BLaER1 treated with 17β-estradiol and CSF1 and Interleukin-3, amounts not matched to agents 10 nM and 100 nM (cell line): ENCODE measurements at regions not wholly inside any gene's neighbourhood (a gene's known extent, or its start where the extent isn't known, plus 50 kb on each side); places are given as distances from the start of the nearest gene placed in this dataset.

ENCODE experiments used
- H3K27ac ChIP-seq, 11 experiments: shearing (Covaris generic); formaldehyde crosslinking; 2 replicates each; pipeline ENCODE4 v1.8.1; 2022
- H3K27me3 ChIP-seq, 11 experiments: shearing (Covaris generic); formaldehyde crosslinking; 2 replicates each; pipeline ENCODE4 v1.8.1; 2022
- H3K36me3 ChIP-seq, 11 experiments: shearing (Covaris generic); formaldehyde crosslinking; 2 replicates each; pipeline ENCODE4 v1.8.1; 2022
- H3K4me1 ChIP-seq, 10 experiments: shearing (Covaris generic); formaldehyde crosslinking; 2 replicates each; pipeline ENCODE4 v1.8.1; 2022
- H3K4me2 ChIP-seq, 11 experiments: shearing (Covaris generic); formaldehyde crosslinking; 2 replicates each; pipeline ENCODE4 v1.8.1; 2022
- H3K4me3 ChIP-seq, 10 experiments: shearing (Covaris generic); formaldehyde crosslinking; 2 replicates each; pipeline ENCODE4 v1.8.1; 2022
- H3K9ac ChIP-seq, 11 experiments: shearing (Covaris generic); formaldehyde crosslinking; 2 replicates each; pipeline ENCODE4 v1.8.1; 2022
- H3K9me3 ChIP-seq, 11 experiments: shearing (Covaris generic); formaldehyde crosslinking; replicated peaks in 1 of 11; 2 replicates each; pipeline ENCODE4 v1.8.1; 2022
- H4K20me1 ChIP-seq, 11 experiments: shearing (Covaris generic); formaldehyde crosslinking; 2 replicates each; pipeline ENCODE4 v1.8.1; 2022
- Cebpa-rat ChIP-seq, 11 experiments: shearing (Covaris generic); IDR thresholded peaks; 2 replicates each; pipeline ENCODE4 v1.8.1; 2022

DNA sequence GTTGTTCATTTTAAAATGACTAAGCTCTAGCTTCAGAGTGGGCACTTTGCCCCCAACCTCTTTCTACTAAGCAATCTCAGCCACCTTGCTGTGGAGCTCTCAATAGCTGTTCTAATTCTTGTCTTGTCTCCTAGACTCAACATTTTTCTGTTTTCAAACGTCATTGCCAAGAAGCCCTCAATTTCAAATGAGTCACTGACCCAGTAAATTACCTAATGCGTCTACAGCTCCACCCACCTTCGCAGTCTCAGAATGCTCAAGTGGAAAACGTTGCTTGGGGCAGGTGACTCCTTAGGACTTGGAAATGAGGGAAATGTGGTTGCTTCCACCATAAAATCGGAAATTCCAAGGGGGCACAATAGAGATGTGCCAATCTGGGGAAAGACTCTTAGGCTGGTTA lies 59.0 kb downstream of the ING2 start:
- no peaks in the 10 kb centered on the region for H3K36me3 ChIP-seq
- H3K27ac ChIP-seq = no peak overlapping the region
- no peaks in the 10 kb centered on the region for H3K4me1 ChIP-seq
- H3K4me3 ChIP-seq = no peak overlapping the region
- H4K20me1 ChIP-seq = no peaks in the 10 kb centered on the region
- no peak overlapping the region for H3K4me2 ChIP-seq
- no peaks in the 10 kb centered on the region for H3K9me3 ChIP-seq
- no peaks in the 10 kb centered on the region for H3K27me3 ChIP-seq
- no peak for TF ChIP-seq Cebpa-rat (IDR thresholded peaks at IDR 0.05)
- H3K9ac ChIP-seq = no peak overlapping the region

DNA sequence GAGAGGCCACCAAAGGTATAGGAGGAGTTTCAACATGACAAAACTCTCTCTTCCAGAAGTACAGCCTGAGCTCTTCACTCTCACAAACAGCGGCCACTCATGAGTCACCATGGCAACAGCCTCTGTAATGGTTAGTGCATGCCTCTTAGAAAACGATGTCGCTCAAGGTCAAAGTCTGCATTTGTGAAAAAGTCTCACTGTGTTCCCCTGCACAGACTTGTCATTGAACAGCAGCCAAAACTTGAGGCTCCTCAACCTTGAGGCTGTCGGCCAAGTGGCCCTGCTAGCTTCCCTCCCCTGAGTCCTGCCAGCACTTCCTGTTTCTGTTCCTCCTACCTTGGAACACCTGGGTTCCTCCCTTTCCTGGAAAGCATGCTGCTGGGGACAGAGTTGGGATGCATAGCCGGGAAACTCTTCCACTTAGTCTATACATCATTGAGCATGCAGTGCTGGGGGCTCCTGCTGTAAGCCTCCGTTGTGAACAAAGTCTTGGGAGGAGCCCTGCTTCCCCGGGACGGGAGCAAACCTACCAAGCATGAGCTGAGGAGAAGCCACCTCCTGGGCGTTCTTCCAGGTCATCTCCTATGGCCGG lies 66.6 kb downstream of the ING2 start:
- Histone ChIP-seq H4K20me1 (no peaks in the 10 kb centered on the region), H3K4me2 (0 out of 22 replicates have a peak overlapping the region, but pooled peaks of 1 of the 11 experiments have one; percentile 3), H3K4me3 (no peak overlapping the region), H3K4me1 (peaks cover 0 to 5% (median 0%) of the 10 kb centered on the region in 10 experiments; a peak in 3 of 20 replicates), H3K9ac (no peak overlapping the region), H3K27ac (no peak overlapping the region), H3K9me3 (no peaks in the 10 kb centered on the region), H3K27me3 (no peaks in the 10 kb centered on the region), H3K36me3 (no peaks in the 10 kb centered on the region)
- TF ChIP-seq Cebpa-rat (IDR thresholded peaks at IDR 0.05) = no peak

DNA sequence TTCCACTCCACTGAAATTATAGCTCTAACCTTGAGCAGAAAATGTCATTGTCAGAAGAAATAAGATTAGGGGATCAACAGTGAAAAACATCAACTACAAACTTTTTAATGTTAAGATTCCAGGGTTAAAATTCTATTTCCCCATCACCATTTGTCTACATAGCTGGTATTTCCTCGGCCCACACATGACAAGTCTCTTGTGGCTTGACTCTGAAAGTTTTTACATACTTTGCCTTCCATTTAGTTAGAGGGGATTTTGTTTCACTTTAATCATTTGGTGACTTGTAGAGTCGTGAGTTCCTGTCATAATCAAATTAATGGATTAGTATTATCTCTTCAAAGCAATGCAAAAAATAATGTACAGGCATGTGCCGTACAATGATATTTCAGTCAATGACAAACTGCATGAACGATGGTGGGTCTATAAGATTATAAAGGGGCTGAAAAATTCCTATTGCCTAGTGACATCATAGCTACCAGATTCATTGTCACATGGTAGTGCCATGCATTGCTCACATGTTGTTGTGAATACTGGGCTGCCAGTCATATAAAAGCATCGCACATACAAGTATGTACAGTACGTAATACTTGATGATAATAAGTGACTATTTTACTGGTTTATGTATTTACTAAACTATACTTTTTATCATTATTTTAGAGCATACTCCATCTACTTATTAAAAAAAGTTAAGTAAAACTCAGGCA lies 72.0 kb downstream of the ING2 start:
- H4K20me1 ChIP-seq = no peaks in the 10 kb centered on the region
- no peak overlapping the region for H3K9ac ChIP-seq
- no peaks in the 10 kb centered on the region for H3K36me3 ChIP-seq
- no peak overlapping the region for H3K27ac ChIP-seq
- no peak for TF ChIP-seq Cebpa-rat (IDR thresholded peaks at IDR 0.05)
- peaks cover 0 to 13% (median 4%) of the 10 kb centered on the region in 11 experiments; a peak in 8 of 22 replicates for H3K9me3 ChIP-seq
- H3K4me1 ChIP-seq = no peaks in the 10 kb centered on the region
- H3K4me3 ChIP-seq = no peak overlapping the region
- H3K4me2 ChIP-seq = no peak overlapping the region
- H3K27me3 ChIP-seq = no peaks in the 10 kb centered on the region

DNA sequence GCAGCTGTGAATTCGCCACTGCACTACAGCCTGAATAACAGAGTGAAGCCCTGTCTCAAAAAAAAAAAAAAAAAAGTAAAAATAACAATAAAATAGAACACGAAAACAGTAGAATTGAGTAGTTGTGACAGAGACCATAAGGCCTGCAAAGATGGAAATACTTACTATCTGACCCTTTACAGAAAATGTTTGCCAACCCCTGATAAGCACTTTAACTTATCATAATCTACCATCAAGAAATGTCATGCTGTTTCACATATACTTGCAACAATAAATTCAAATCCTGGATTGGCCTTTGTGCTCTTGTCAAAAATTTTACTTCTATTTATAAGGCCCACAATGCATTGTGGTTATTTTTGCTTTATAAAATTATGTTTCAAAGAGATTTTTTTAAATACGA lies 75.5 kb downstream of the ING2 start:
- H3K9ac ChIP-seq = no peak overlapping the region
- H3K4me1 ChIP-seq = no peaks in the 10 kb centered on the region
- no peak for TF ChIP-seq Cebpa-rat (IDR thresholded peaks at IDR 0.05)
- no peaks in the 10 kb centered on the region for H3K27me3 ChIP-seq
- H3K27ac ChIP-seq = no peak overlapping the region
- H3K9me3 ChIP-seq = peaks cover 0 to 14% (median 10%) of the 10 kb centered on the region in 11 experiments; a peak in 8 of 22 replicates
- H4K20me1 ChIP-seq = no peaks in the 10 kb centered on the region
- no peak overlapping the region for H3K4me2 ChIP-seq
- H3K36me3 ChIP-seq = no peaks in the 10 kb centered on the region
- no peak overlapping the region for H3K4me3 ChIP-seq

DNA sequence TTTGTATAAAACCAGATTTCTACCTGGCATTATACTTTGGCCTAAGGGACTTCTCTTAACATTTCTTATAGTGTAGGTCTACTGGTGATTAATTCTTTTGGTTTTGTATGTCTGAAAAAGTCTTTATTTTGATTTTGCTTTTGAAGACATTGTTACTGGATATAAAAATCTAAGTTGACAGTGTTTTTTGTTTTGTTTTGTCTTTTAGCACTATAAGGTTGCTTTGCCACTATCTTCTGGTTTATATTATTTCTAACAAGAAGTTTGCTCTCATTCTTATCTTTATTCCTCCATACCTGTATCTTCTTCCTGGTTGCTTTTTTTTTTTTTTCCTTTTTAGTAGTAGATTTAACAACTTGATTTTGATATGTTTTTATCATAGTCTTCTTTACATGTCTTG lies 76.0 kb downstream of the ING2 start:
- H3K9me3 ChIP-seq = peaks cover 0 to 14% (median 10%) of the 10 kb centered on the region in 11 experiments; a peak in 8 of 22 replicates
- H3K27me3 ChIP-seq = no peaks in the 10 kb centered on the region
- no peaks in the 10 kb centered on the region for H4K20me1 ChIP-seq
- H3K9ac ChIP-seq = no peak overlapping the region
- no peaks in the 10 kb centered on the region for H3K4me1 ChIP-seq
- no peak overlapping the region for H3K4me2 ChIP-seq
- no peak overlapping the region for H3K4me3 ChIP-seq
- H3K27ac ChIP-seq = no peak overlapping the region
- H3K36me3 ChIP-seq = no peaks in the 10 kb centered on the region
- TF ChIP-seq Cebpa-rat (IDR thresholded peaks at IDR 0.05) = no peak

DNA sequence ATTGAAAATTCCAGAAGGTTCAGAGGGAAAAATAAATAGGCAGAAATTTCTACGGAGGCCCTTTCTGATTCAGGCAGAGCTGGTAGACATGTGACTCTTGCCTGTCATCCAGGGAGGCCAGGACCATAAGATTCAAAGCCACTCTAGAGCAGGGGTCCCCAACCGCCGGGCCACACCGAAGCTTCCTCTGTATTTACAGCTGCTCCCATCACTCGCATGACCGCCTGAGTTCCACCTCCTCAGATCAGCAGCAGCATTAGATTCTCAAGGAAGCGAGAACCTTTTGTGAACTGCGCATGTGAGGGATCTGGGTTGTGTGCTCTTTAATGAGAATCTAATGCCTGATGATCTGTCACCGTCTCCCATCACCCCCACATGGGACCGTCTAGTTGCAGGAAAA lies 72.2 kb downstream of the RWDD4 start:
- TF ChIP-seq Cebpa-rat (IDR thresholded peaks at IDR 0.05) = no peak
- peaks cover 0 to 10% (median under 1%) of the 10 kb centered on the region in 11 experiments; a peak in 5 of 22 replicates for H3K9me3 ChIP-seq

DNA sequence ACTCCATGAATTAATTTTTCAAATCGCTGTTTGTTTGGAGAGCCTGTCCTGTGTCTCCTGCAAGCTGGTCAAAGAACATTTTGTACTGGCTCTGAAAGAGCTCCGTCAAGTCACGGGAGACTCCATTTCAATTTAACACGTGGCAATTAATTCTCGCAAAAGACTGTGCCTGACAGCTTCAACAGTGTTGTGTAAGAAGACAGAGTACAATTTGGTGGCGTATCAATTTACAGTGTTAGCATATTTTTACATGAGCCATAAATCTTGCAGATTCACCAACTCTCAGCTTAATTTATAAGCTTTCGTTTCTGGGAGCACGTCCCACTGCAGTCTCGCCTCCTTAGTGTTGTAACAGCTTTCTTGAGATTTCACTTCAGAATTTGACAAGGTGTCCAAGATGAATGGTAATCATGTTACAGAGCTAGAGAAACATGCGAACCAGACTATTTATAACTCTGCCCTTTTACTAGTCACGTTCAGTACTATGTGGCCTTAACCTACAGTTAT lies 70.8 kb downstream of the RWDD4 start:
- no peaks in the 10 kb centered on the region for H3K4me1 ChIP-seq
- no peaks in the 10 kb centered on the region for H3K27me3 ChIP-seq
- no peak overlapping the region for H3K4me3 ChIP-seq
- no peak overlapping the region for H3K4me2 ChIP-seq
- no peaks in the 10 kb centered on the region for H3K36me3 ChIP-seq
- peaks cover 0 to 9% (median 0%) of the 10 kb centered on the region in 11 experiments; a peak in 1 of 22 replicates for H3K9me3 ChIP-seq
- TF ChIP-seq Cebpa-rat (IDR thresholded peaks at IDR 0.05) = no peak
- H3K9ac ChIP-seq = no peak overlapping the region
- no peaks in the 10 kb centered on the region for H4K20me1 ChIP-seq
- no peak overlapping the region for H3K27ac ChIP-seq

More for the DNA sequence above, 72.2 kb downstream of the RWDD4 start:
- no peak overlapping the region for H3K27ac ChIP-seq
- no peak overlapping the region for H3K4me3 ChIP-seq
- no peaks in the 10 kb centered on the region for H3K36me3 ChIP-seq
- no peaks in the 10 kb centered on the region for H3K4me1 ChIP-seq
- H3K4me2 ChIP-seq = no peak overlapping the region
- H3K27me3 ChIP-seq = no peaks in the 10 kb centered on the region
- no peaks in the 10 kb centered on the region for H4K20me1 ChIP-seq
- H3K9ac ChIP-seq = no peak overlapping the region

DNA sequence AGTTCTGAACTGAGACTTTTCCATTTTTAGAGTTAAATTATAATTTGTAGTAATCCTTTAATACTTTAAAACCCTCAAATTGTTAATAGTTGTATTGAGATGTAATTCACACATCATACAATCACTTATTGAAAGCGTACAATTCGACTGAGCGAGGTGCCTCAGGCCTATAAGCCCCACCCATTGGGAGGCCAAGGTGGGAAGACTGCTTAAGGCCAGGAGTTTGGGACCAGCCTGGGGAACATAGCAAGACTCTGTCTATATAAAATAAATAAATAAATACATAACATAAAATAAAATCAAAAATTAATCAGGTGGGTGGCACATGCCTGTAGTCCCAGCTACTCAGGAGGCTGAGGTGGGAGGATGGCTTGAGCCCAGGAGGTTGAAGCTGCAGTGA lies 70.3 kb downstream of the RWDD4 start:
- Histone ChIP-seq H3K27me3 (no peaks in the 10 kb centered on the region), H3K27ac (no peak overlapping the region), H3K4me2 (no peak overlapping the region), H3K4me3 (no peak overlapping the region), H4K20me1 (no peaks in the 10 kb centered on the region), H3K9me3 (peaks cover 0 to 8% (median 0%) of the 10 kb centered on the region in 11 experiments; a peak in 1 of 22 replicates), H3K4me1 (no peaks in the 10 kb centered on the region), H3K36me3 (no peaks in the 10 kb centered on the region), H3K9ac (no peak overlapping the region)
- TF ChIP-seq Cebpa-rat (IDR thresholded peaks at IDR 0.05) = no peak

DNA sequence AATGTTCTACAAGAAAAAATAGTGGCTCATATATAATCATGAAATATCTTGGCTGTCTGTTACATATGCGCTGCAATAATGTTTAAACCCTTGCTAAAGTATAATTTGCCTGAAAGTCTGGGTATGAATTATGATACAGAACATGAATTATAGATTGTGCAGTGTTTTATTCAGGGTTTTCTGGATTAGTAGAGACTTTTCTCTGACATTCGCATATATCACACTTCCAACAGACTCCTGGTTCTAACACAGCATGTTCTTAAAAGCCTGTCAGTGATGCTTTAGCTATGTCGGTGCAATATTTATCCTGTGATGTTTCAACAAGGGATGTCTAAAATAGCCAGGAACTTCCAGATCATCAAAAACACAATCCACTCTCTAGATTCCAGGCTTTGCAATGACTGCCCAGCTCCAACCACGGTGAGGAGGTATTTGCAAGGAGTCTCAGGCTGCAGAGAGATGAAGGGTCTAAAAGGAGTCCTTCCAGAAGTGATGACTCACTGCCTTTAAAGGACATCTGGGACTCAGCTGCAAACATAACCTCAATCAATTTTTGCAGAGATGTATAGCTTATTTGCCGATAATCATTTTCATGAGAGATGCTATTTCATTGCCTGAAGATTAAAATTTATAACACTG lies 69.4 kb downstream of the RWDD4 start:
- Histone ChIP-seq H3K27ac (no peak overlapping the region), H3K4me3 (no peak overlapping the region), H3K27me3 (no peaks in the 10 kb centered on the region), H3K9me3 (peaks cover 0 to 4% (median 0%) of the 10 kb centered on the region in 11 experiments; a peak in 1 of 22 replicates), H3K36me3 (no peaks in the 10 kb centered on the region), H3K9ac (no peak overlapping the region), H3K4me2 (no peak overlapping the region), H3K4me1 (no peaks in the 10 kb centered on the region), H4K20me1 (no peaks in the 10 kb centered on the region)
- no peak for TF ChIP-seq Cebpa-rat (IDR thresholded peaks at IDR 0.05)
